Iris pigment epithelial cell (primary cell): ENCODE measurements at regions not wholly inside any gene's neighbourhood (a gene's known extent, or its start where the extent isn't known, plus 50 kb on each side); places are given as distances from the start of the nearest gene placed in this dataset.
"Not testable (repeated sequence)": the region's sequence is repeated elsewhere in the genome, so short reads cannot be mapped to it uniquely, and the experiment has no call there.

Experiments used
- DNase-seq: peaks from one replicate; pipeline ENCODE4 v3.0.0-alpha.2; 2011; ENCODE audit warnings: low read depth

GRCh38 chr13:19123502-19123901 lies 58.1 kb downstream of the TUBA3C start:
- no peak for DNase-seq

DNA sequence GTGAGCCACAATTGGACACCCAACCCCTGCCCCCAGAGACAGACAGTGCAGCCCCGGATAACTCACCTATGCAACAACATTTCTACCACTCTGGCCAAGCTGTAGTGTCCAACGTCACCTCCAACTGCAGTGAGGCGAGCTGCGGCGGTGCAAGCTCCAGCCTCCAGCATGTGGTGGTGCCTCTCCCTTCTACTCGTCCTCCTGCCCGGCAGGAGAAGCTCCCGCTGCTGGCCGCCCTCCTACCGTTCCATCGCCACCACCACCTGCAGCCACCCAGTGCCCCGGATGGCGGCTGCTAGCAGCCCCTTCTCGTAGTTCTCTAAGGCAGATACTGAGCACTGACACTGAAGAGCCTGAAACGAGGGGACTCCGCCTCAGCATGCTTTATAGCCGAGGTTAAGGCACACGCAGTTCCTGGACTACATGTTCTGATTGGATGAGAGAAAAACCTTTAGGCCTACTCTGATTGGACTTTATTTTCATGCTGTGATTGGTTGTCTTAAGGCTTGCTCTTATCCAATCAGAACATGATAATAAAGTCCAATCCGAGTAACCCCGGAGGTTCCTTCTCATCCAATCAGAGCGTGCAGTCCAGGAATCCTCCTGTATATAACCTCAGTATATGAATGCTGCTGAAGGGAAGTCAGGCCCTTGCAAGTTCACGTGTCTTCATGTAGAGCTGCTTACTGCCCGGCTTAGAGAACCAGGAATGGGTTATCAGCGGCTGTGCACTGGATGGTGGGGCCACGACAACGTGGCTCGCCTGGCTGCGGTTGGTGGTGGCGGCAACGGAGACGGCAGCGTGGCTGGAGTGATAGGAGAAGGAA lies 63.5 kb downstream of the TUBA3C start:
- DNase-seq = no peak

DNA sequence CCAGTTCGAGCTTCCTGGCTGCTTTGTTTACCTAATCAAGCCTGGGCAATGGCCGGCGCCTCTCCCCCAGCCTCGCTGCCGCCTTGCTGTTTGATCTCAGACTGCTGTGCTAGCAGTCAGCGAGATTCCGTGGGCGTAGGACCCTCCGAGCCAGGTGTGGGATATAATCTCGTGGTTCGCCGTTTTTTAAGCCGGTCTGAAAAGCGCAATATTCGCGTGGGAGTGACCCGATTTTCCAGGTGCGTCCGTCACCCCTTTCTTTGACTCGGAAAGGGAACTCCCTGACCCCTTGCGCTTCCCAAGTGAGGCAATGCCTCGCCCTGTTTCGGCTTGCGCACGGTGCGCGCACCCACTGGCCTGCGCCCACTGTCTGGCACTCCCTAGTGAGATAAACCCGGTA lies 72.4 kb downstream of the TUBA3C start:
- DNase-seq = not testable (repeated sequence)

- DNase-seq = no peak
These were observed 78.5 kb downstream of the TUBA3C start for GRCh38 chr13:19103140-19103539.

DNA sequence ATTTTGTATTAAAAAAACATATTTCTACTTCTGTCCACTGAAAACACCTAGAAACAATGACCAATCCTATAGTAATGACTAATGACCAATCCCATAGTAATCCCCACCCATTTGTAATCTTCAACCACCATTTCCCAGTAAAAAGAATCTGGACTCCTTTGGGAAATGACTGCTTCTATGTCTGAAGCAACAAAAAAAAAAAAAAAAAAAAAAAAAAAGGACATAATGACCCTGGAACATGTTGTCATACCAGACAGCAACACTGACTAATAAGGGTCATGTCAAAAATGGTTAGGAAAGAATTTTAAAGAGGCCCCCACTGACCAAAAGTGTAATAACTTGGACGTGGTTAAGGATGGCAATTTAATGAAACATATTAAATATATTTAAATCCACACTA lies 88.3 kb downstream of the TUBA3C start:
- DNase-seq = no peak

- DNase-seq = no peak
These were observed 91.1 kb downstream of the TUBA3C start for GRCh38 chr13:19090495-19090894.

GRCh38 chr13:19089315-19089714 lies 92.3 kb downstream of the TUBA3C start:
- DNase-seq = no peak

GRCh38 chr13:19088416-19088815 lies 93.2 kb downstream of the TUBA3C start:
- no peak for DNase-seq

DNA sequence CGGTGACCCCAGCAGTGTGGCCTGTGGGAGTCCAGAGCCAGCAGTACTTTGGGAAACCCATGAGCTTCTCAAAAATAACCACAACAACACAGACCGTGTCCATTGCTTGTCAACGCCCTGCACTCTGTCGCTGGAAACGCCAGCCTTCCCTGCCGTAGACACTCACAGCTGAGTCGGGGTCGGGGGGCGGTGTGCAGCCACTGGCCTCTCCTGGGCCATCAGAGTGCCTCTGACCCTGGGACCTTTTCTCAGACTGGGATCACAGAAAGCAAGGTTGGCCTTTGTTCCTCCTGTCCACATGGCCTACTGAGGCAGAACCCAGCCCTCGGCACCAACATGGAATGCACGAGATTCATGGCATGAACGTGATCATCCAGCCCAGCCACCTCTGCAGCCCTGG lies 95.7 kb downstream of the TUBA3C start:
- DNase-seq = no peak

DNA sequence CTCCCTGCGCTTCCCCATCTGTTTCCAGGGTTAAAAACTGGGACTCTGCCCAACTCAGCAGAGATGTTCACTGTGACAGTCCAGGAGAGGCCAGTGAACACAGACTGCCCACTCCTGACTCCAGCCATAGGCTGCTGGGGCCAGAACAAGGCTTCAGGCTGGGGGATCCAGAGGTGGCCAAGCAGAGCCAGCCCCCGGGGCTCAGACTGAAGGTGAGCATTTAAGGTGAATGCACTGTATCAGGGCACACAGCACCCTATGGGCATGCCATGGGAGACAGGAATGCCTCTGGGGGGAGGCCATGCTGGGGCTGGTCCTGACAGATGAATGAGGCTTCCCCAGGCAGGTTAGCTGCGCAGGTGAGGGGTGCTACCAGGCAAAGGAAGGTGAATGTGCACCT lies 96.4 kb downstream of the TUBA3C start:
- DNase-seq = no peak

- no peak for DNase-seq
These were observed 98.3 kb downstream of the TUBA3C start for GRCh38 chr13:19083340-19083739.

GRCh38 chr13:19075418-19075817 lies 106.2 kb downstream of the TUBA3C start:
- no peak for DNase-seq

DNA sequence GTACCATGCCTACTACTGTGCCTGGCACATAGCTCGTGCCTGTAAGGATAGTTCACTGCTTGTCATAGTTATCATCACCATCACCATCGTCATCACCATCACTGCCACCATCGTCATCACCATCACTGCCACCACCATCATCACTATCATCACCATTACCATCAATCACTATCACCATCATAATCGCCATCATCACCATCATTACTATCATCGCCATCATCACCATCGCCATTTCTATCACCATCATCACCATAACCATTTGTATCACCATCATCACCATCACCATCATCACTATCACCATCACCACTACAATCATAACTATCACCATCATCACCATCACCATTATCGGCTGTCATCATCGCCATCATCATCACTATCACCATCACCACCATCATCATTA lies 107.1 kb downstream of the TUBA3C start:
- no peak for DNase-seq

GRCh38 chr13:19074106-19074505 lies 107.5 kb downstream of the TUBA3C start:
- not testable (repeated sequence) for DNase-seq

DNA sequence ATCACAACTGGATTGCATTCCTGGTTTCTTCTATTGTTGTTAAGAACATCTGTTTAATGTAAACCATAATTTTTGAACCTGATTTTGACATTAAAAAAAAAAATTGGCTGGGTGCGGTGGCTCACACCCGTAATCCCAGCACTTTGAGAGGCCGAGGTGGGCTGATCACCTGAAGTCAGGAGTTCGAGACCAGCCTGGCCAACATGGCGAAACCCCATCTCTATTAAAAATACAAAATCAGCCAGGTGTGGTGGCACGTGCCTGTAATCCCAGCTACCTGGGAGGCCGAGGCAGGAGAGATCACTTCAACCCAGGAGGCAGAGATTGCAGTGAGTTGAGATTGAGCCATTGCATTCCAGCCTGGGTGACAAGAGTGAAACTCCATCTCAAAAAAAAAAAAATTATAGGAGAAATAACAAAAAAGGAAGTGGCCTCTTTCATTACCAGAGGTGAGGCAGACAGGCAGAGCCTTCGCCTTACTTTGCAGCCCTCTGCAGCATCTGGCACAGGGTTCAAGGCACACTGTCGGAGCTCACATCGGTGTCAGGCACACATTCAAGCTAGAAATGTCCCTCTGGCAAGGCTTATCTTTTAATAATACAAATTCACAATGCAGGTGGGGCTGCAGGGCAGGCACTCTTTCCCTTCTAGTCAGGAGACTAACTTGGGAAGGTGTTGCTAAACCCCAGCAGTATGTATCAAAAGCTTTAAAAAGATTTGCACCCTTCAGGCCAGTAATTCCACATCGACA lies 108.5 kb downstream of the TUBA3C start:
- DNase-seq = not testable (repeated sequence)

DNA sequence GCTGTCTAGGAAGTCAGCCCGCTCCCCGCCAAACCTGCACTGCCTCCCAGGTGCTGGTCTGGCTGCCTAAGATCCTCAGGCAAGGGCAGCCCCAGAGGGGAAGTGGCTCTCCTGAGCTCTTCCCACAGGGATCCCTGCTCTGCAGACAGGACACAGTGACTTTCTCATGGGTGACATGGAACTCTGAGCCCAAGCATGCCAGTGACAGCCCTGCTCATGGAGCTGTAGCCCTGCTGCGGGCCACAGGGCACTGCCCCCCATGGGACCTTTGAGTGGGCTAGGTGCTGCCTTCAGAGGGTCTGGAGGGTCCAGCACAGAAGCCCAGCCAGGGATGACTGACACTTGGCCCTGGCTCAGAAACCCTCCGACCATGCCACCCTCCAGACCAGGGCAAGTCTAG lies 109.1 kb downstream of the TUBA3C start:
- no peak for DNase-seq

DNA sequence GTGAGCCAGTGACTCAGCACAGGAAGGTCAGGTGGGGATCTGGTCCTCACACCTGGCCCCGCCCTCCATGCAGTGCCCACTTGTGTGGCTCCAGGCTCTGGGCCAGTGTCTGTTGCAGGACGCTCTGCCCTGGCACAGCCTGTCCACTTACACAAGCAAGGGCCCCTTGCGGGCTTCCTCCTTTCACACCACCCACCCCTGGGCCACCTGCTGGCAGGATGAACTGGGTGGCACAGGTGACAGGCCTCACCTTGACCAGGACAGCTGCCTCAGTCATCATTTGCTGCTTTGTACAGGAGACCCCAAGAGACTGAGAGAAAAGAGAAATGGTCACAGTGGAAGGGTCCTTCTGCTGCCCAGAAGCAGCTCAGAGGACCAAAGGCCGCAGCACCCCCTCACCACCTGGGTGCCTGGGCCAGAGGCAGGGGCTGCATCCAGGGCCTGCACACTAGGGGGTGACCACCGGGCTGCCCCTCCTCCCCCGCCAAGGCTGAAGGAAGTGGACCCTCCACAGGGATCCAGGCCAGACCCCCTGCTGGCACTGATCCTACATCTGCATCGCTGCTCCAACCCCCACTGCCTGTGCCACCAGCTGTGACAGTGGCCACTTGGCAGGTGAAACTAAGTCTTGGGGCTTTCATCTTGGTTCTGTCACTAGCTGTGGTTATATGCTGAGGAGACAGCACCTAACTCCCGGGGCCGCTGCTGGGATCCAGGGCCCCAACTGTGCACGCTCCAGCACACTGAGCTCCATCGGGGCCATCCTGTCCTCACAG lies 110.3 kb downstream of the TUBA3C start:
- DNase-seq = no peak

GRCh38 chr13:19070398-19070735 lies 111.3 kb downstream of the TUBA3C start:
- no peak for DNase-seq

GRCh38 chr13:19069684-19070397 lies 111.8 kb downstream of the TUBA3C start:
- DNase-seq = no peak

DNA sequence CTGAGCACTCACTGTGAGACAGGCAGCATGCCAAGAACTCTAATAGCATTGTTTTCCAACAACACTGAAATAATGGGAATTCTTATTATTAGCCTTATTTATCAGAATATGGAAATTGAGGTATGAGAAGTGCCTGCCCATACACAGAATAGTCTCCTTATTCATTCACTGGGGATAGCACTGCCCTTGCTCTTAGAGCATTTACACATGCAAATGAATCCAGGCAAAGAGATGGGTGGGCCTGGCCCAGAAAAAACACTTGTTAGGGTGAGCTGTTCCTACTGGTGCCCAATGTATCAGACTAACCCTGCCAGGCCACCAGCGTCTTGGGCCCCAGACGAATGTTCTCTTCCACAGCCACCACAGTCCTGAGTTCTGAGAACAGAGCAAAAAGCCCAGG lies 112.9 kb downstream of the TUBA3C start:
- DNase-seq = no peak

GRCh38 chr13:19067767-19068166 lies 113.9 kb downstream of the TUBA3C start:
- no peak for DNase-seq

DNA sequence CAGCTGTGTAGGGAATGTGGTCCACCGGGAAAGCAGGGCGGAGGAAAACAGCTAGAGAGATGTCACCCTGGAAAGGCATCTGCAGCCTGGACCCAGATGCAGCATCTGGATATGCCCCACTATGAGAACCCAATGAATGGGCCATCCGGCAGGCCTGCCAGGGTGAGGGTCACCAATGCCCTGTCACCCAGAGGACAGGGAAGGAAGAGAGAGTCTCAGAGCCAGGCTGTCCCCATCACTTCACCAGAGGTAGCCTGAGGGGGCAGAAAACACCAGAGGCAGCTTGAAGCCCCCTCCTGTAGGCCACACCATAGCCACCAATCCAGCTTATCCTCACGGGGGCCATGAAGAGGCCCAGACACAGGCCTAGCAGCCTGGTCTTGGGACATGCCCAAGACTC lies 118.8 kb downstream of the TUBA3C start:
- DNase-seq = no peak
